Kidney glomerular epithelial cell (primary cell): ENCODE measurements at regions not wholly inside any gene's neighbourhood (a gene's known extent, or its start where the extent isn't known, plus 50 kb on each side); places are given as distances from the start of the nearest gene placed in this dataset.
"Not testable (repeated sequence)": the region's sequence is repeated elsewhere in the genome, so short reads cannot be mapped to it uniquely, and the experiment has no call there.

Experiments
- DNase-seq: peaks from one replicate; lab custom pipeline; 2025; lab: John Stamatoyannopoulos, UW

DNA sequence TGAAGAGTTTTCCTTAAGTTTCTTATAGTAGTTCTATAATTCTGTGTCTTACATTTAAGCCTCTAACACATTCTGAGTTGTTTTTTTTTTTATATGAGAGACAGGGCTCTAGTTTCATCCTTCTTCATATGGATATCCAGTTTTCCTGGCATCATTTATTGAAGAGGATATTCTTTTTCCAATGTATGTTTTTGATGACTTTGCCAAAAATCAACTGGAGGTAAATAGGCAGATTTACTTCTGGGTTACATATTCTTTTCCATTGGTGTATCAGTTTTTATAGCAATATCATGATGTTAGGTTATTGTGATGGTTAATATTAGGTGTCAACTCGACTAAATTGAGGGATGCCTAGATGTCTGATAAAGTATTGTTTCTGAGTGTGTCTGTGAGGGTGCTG lies 650.7 kb upstream of the GRID2 start:
- DNase-seq, result no peak

DNA sequence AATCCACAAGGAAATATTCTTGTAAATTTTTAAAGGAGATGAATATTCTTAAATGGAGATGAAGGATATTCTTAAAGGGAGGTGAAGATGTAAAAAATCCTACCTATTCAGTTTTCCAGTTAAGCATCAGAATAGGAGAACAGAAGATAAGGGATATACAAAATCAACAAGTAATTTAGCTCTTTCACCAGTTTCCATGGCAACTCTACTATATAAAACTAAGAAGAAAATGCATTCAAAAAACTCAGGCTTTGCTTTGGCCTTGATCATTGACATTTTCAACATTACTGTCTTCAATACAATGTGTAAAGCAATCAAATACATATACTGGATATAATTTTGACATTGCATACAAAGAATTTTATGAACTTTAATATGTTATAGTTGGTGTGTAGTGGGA lies 622.7 kb upstream of the GRID2 start:
- no peak for DNase-seq

DNA sequence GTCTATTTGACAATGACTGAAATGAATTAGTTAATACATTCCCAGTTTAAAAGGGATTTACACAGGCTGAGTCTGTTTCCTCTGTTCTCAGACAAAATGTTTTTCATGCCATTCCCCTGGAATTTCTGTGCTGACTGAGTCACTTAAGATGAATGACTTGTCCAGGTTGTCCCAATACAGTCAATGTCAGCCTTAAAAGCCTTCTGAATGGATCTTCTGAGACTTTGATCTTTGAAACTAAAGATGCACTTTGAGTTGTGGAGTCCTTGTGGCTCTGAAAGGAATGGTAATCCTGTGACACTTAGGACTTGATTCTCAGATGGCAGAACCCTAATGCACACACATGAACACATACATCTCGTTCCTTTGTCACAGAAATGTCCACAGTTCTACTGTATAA lies 622.2 kb upstream of the GRID2 start:
- DNase-seq, result no peak

DNA sequence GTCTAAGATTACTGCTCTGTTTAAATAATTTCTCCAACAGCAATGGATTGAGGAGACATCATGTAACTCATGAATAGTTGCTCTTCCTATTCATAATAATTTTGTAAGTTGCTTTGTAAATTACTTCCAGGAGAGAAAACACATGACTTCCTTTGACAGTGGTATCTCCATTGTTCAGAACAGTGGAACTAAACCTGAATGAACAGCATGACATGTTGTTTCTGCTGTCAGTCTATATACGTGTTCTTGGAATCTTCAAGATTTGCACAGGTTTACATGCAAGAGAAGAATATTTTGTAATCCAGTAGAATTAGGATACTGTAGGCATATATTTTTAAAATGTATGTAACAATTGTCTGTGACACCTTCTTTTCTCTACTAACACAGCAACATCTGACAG lies 618.8 kb upstream of the GRID2 start:
- DNase-seq, result no peak

DNA sequence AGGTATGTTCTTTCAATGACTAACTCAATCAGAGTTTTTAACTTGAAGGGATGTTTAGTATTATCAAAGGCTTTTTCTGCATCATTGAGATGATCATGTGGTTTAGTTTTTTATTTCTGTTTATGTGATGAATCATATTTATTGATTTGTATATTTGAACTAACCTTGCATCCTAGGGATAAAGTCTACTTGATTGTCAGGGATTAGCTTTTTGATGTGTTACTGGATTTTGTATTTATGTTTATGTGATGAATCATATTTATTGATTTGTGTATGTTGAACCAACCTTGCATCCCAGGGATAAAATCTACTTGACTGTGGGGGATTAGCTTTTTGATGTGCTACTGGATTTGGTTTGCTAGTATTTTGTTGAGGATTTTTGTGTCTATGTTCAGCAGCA lies 615.4 kb upstream of the GRID2 start:
- DNase-seq, result no peak

DNA sequence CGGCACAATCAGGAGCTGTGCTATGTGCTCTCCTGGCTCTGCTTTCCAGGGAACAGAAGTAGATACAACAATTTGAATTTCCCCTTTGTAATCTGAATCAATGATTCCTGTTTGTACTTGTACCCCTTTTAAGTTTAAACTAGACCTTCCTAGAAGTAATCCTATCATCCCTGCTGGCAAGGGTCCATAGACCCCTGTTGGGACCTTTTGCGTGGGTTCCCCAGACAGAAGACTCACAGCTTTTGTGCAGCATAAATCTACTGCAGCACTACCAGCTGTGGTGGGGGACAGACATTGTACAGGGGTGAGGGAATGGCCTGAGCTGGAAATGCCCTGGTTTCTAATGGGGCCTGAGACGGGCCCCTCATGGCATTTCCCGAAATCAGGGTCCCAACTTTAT lies 604.1 kb upstream of the GRID2 start:
- DNase-seq, result not testable (repeated sequence)

DNA sequence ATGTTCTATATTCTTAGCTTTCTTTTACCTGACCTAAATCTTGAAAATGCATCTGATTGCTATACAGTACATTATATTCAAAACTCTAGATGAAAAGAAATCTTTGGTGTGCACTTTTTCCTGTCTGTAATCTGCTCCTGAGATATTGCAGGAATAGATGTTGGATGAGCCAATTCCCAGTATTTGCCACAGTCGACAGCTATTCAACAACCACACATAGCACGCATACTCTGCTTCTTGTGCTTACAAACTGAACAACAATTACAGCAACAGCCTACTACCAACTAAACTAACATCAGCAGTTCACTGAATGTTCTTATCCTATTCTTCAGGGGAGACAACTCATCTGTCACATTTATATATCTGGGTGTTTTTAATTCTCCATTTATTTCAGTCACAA lies 573.9 kb upstream of the GRID2 start:
- DNase-seq, result no peak

DNA sequence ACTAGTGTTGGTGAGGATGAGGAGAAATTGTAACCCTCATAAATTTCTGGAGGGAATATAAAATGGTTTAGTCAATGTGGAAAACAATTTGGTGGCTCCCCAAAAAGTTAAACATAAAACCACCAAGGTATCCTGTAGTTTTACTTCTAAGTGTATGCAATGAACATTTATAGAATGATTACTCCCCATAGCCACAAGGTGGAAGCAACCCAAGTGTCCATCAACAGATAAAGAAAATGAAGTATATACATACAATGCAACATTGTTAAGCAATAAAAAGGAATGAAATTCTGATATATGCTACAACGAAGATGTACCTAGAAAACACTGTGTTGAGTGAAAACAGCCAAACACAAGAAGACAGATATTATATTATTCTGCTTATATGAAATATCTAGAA lies 569.1 kb upstream of the GRID2 start:
- DNase-seq, result no peak

DNA sequence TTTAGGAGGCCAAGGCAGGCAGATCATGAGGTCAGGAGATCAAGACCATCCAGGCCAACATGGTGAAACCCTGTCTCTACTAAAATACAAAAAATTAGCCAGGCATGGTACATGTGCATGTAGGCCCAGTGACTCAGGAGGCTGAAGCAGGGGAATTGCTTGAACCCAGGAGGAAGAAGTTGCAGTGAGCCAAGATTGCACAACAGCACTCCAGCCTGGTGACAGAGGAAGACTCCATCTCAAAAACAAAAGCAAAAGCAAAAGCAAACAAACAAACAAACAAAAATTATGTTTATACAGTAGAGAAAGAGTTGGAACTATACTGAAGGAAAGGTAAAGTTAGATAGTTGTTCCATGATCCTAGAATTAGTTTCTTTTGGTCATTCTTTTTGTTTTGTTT lies 564.9 kb upstream of the GRID2 start:
- DNase-seq, result not testable (repeated sequence)

DNA sequence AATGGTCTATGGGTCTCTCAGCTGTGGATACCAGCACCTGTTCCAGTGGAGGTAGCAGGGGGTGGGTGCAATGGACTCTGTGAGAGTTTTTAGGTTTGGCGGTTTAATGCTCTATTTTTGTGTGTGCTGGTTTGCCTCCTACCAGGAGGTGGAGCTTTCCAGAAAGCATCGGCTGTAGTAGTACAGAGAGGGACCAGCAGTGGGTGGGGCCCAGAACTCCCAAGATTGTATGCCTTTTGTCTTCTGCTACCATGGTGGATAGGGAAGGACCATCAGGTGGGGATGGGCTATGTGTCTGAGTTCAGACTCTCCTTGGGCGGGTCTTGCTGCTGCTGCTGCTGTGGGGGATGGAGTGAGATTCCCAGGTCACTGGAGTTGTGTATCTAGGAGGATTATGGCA lies 557.2 kb upstream of the GRID2 start:
- DNase-seq, result no peak

DNA sequence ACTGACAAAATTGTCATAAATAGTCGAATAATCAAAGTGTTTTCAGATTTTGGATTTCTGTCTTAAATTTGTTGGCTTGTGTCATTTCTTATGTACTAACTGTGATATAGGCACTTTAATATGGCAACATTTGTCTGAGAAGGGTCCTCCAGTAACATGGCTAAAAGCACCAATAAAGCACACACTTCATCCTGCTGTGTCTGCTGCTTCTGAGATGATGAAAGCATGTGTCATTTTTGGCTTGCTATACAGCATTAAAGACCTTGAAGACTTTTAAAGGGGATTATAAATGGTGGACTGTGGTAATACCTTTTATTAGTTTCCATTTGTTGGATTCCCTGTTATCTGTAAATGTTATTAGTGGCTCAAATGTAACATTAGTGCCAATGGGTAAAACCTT lies 551.8 kb upstream of the GRID2 start:
- DNase-seq, result no peak

DNA sequence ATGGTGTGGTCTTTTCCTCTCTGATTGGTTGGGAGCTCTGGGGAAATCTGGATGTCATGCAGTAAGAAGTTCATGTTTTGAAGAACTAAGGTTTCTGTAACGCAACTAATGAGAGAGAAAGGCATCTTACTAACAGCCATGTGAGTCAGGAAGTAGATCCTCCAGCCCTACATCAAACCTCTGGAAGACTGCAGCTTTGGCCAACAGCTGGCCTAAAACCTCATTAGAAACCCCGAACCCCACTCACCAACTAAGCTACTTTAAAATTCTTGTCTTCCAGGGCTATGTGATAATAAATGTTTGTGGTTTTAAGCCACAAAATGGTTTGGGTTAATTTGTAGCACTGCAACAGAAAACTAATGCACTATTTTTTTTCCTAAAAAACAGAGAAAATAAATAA lies 549.0 kb upstream of the GRID2 start:
- no peak for DNase-seq

DNA sequence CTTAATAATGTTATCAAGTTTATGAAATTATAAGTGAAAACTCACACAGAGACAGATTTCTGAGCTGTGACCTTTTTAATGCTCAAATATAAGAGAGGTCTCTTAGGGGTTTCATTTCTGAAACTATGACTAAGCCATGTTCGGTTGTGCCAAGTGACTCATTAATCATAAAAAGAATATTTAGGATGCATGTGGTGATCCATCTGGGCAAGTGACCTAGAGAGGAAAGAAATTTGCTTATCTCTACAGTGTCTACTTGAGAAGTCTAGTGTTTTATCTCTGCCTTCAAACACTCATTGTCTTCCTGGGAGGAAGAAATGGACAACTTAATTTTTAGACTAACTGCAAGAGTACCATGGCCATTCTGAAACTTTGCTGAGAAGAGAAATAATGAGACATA lies 545.3 kb upstream of the GRID2 start:
- DNase-seq, result no peak

DNA sequence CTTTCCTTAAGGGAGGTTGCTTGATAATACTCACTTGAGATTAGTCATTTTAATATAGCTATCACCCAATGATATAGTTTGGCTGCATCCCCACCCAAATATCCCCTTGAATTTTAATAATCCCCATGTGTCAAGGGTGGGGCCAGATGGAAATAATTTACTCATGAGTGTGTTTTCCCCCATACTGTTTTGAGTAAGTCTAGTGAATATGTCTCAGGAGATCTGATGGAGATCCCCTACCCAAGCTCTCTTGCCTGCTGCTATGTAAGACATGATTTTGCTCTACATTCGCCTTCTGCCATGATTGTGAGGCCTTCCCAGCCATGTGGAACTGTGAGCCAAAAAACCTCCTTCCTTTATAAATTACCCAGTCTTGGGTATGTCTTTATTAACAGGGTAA lies 539.7 kb upstream of the GRID2 start:
- no peak for DNase-seq

DNA sequence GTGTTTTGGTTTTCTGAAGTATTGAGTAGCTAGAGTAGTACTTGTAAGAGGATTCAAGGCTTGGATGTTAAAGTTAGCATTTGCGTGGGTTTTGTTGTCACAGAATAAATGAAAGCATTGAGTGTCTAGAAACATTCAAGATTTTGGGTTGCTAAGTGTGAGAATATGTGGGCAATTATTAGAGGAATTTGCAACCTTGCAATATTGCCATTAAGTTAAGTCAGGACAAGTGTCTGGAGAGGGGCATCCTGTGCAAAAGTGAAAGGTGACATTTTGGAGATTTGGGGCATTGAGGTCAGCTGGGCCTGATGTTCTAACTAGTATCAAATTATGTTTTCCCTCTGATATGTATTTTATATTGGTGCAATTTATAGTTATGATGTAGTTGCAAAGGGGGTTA lies 533.9 kb upstream of the GRID2 start:
- DNase-seq, result no peak

DNA sequence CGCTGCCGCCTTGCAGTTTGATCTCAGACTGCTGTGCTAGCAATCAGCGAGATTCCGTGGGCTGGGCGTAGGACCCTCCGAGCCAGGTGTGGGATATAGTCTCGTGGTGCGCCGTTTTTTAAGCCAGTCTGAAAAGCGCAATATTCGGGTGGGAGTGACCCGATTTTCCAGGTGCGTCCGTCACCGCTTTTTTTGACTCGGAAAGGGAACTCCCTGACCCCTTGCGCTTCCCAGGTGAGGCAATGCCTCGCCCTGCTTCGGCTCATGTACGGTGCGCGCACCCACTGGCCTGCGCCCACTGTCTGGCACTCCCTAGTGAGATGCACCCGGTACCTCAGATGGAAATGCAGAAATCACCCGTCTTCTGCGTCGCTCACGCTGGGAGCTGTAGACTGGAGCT lies 512.1 kb upstream of the GRID2 start:
- DNase-seq, result not testable (repeated sequence)

DNA sequence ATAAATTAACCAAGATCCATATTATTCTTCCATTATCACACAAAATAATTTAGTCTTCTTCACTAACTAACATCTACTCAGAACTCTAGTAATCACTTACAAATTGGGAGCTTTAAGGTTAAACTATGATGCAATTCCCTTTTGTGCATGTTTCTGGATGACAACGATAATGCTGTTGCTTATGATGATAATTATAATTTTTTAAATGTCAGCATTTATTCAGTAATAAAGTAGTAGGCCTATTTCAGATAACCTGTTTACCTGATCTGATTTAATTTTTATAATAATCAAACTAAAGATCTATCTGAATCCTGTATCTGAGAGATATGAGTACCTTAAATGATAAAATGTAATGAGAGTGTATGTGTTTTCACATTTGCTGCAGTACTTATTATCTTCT lies 507.8 kb upstream of the GRID2 start:
- DNase-seq, result no peak

DNA sequence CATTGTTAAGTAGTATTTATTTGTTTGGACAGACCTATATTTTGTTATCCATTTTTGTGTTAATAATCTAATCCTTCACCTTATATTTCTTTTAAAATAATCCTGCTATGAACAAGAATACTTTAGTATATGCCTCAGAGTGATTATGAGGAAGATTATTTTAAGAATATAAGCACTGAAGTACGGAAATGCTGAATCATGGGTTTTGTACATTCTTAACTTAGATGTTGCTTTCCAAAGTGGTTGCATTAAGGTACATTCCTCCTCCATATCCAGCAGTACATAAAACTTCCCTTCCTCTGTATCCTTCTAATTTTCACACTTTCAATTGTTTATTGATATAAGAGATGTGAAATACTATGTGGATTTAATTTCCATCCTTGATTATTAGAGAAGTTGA lies 491.4 kb upstream of the GRID2 start:
- no peak for DNase-seq

DNA sequence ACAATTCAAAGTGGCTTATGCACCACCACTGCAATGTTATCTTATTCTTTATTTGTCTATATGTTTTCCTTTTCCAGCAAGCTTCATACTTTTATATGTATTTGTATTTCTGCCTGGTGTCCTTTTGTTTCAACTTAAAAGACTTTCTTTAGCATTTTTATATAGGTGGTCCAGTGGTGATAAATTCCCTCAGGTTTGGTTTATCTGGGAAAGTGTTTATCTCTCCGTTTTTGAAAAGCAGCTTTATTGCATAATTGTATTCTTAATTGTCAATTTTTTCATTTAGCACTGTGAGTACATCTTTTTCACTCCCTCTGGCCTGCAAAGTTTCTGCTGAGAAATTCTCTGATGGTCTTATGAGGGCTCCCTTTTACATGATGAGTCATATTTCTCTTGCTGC lies 479.0 kb upstream of the GRID2 start:
- no peak for DNase-seq

DNA sequence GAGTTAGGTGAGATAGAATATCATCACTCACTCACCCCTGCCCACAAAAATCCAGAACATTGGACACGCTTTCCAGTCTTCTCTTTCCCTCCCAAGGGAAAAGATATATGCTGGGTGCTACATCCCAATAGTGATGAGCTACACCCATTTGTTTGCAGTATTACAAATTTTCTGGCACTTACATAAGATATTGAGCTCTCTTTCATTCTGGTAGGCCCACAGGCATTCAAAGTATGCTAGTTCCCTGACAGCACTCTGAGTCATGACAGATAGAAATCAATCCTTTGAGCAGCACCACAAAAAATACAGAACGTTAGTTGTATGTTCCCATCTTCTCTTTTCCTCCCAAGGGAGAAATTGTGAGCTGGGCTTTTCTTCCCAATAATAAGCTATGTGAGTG lies 477.6 kb upstream of the GRID2 start:
- peak; percentile 7 for DNase-seq

DNA sequence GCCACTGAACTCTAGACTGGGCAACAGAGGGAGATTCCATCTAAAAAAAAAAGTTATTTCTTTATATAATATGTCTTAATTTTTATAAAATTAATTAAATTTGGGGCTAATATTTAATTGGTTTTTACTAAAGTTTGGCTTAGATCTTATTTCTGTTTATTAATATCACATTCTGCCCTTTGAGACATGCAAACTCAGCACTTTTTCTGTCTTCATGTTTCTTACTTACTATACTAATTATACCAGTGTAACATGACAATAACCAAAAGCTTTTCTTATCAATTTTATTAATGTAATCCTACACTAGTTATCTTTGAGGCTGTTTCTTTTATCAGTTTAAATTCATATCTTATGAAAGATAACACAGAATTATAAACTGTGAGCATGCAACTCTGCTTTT lies 475.9 kb upstream of the GRID2 start:
- DNase-seq, result no peak

DNA sequence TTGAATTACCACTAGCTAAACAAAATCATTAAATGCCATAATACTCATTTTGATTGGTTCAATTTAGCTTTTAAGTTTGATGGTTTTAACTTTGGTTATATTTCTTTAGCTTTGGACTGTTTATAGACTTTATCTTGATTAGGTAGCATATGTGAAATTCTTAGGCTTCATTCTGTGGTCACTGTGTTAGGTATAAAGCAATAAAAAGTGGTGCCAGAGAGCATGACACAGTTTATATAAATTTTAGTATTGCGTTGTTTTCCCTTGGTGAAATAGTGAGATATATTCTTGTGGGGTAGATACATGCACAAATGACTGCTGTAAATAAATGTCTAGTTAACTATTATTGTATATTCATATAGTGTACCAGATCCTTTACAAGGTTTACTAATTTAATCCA lies 474.2 kb upstream of the GRID2 start:
- DNase-seq, result no peak

DNA sequence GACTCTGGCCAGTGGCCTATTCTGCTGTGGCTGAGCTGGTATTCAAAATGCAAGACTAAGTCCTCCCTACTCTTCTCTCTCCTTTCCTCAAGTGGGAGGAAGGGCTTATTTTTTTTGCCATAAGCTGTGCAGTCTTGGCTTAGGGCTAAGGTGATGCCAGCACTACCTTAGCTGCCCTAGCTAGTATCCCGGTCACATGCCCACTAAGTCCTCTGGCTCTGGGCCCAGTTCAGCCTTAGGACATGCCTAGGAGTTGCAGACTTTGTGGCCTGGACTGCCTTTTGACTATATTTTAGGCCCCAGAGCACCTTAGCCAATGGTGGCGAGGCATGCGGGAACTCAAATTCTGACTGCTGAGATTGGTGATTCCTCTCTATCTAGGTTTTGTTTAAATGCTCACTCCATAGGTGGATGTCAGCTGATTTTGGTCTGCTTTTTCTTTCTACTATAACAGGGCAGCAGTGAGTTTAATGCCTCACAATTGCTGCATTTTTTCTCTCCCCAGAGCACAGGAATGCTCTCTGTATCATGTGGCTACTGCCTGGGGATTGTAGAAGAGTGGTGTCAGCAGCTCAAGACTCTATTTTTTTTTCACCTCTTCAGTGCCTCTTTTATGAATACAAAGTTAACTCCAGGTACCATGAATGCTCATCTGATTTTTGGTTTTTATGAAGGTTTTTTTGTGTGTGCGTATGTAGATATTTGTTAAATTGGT lies 472.9 kb upstream of the GRID2 start:
- DNase-seq, result no peak

DNA sequence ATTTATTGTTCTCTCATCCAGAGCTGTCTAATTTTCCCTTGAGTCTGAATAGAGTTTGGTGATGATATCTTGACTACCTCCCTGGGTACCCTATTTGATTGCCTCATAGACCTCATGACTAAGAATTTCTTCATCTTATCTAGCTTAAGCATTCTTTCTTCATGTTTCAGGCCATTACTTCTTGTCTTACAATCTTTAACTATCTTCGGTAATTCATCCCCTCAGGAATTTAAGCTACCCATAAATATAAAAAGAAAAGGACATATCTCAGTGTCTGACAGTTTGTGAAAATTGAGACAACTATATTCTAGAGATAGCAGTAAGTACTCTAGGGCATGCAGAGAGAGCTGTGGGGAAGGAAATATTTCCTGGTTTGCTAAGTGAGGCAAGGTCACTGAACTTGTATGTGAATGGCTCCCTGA lies 466.1 kb upstream of the GRID2 start:
- peak; percentile 66 for DNase-seq
